Stimulated activated CD4-positive, alpha-beta T cell treated with anti-CD3 and anti-CD28 coated beads, Interleukin-12 subunit alpha, Interleukin-12 subunit beta, amount 100 ng/mL, for 48 hours (primary cell): ENCODE measurements at regions not wholly inside any gene's neighbourhood (a gene's known extent, or its start where the extent isn't known, plus 50 kb on each side); places are given as distances from the start of the nearest gene placed in this dataset.
"Not testable (repeated sequence)": the region's sequence is repeated elsewhere in the genome, so short reads cannot be mapped to it uniquely, and the experiment has no call there.

Source experiments
- DNase-seq, 3 donors: peaks; one replicate each; pipeline ENCODE4 v3.0.0-alpha.2; 2020; ENCODE audit warnings: low read depth in 2 of 3, low spot score in 1 of 3

DNA sequence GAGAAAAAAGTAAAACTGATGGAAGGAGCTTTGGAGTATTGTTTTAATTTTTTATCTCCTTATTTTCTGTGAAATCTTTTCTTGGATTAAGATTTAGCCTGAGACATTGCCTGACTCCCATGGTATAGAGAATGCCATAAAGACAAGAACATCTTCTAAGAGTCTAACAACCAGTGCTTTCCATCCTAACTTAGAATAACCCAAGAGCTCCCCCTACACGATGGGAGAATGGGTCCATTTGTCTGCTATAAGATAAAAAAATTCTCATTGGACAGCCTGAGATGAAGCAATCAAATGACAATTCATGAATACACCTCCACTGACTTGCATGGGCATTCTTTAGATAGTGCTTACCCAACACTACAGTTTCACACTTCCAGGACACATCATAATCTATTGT lies 478.1 kb downstream of the TTLL7 start:
- DNase-seq = no peak

GRCh38 chr1:83516369-83516768 lies 482.6 kb downstream of the TTLL7 start:
- no peak for DNase-seq

DNA sequence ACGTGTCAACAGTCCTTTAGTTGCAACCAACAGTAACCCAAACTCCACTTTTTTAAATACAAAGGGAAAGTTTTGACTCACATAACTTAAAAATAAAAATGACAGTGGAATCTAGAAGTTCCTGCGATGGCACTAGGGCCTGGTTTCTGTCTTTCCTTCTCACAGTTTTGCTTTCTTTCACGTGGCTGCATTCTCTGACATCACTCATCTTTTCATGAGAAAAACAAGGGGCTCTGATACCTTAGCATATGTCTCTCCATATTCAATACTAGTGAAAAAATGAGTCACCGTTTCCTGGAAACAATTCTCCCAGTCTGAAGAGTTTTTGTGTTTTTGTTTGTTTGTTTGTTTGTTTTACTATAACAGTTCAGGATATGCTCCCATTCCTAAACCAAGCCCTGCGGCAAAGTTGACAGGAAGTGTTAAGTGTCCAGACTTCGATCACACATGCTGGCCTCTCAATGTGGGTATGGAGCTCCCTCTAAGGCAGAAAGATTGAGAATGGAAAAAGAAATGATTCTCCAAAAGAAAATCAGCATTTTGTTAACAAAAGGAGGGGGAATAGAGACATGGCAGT lies 483.3 kb downstream of the TTLL7 start:
- no peak for DNase-seq

GRCh38 chr1:83512373-83513193 lies 486.3 kb downstream of the TTLL7 start:
- no peak for DNase-seq

DNA sequence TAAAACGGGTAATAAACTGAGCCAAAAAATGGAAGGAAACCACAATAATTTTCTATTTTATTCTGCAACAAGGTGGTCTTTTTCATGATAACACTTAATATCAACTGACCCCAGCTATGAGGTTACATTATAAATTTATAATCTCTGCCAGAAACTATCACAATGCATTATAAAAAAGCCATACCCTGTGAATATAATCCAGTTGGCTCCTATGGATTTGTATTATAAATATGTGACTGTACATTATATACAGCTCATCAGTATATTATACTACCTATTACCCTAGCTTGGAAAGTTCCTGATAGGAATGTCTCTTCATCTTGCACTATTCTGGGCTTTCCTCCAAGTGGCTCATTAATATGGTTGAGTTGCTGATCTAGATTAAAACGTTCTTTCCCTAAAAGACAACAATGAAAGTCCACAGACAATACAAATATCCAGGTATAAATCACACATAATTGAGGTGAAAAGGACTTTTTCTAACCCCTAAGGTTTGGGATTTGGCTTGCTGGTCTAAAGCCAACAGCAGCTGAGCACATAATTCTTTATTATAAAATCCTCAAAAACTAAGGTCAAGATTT lies 487.7 kb downstream of the TTLL7 start:
- DNase-seq = no peak

DNA sequence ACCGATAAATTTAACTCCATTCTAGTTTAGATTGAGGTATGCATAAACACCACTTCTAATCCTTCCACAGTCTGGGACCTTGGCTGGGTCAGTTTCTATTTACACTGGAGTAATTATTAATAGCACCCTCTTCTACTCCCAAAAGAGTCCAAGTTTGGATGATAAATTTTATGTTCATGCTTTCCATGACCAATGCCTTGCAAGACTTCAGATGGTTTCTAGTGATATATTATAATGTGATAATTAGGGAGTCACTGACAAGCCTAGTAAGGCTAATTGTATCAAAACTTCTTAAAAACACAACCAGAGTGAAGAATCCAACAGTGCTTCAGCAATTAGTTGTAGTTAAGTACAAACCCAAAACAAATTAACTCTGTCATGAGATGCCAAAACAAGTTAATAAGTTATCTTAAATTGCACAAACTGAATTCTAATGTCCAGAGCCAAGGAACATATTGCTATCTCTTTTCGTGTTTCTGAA lies 489.6 kb downstream of the TTLL7 start:
- DNase-seq = no peak

DNA sequence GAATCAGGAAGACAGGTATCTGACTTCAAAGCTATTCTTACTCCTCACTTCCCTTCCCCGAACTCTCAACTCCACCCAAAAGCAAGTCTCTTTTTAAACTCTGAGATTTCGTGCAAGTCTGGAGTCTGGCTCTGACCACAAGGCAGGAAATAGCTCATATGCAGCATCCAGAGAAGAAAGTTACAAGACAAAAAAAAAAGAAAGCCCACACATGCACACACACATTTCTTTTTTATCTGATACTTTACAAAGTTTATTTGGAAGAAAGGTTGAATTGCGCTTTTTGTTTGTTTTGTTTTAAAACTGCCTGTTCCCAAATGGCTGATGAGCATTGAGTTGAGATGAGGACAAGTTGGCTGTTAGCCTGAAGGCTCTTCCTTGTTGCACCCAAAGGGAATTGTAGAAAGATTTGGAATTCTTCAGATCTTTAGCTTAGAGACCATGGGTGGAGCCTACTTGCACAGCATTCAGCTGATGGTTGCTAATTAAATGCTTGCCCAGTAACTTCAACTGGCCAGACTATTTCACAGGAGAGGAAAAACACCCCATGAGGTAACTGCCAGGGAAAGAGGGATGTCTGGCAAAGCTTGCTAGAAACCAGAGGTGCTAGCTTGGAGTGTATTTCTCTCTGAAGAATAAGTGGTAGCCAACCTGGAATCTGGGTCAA lies 490.3 kb downstream of the TTLL7 start:
- DNase-seq = no peak

- DNase-seq = no peak
Measured at GRCh38 chr1:83505148-83505547, 493.8 kb downstream of the TTLL7 start.

DNA sequence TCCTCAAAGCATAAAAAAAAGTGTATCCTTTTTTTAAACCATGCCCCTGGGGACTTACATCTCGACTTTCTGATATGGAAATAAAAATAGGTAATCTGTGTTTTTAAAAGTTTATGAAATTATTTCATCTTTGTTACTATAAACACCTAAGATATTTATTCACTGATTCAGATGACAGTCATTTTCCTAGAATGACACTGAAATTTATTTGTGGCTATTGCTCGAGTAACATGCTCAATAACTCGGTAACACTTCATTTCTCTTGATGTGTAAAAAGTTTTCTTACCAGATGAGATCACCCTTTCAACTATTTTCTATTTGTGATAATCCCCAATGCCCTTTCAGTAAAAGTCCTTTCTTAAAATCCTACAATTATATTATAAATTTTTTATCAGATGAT lies 495.8 kb downstream of the TTLL7 start:
- DNase-seq = no peak

DNA sequence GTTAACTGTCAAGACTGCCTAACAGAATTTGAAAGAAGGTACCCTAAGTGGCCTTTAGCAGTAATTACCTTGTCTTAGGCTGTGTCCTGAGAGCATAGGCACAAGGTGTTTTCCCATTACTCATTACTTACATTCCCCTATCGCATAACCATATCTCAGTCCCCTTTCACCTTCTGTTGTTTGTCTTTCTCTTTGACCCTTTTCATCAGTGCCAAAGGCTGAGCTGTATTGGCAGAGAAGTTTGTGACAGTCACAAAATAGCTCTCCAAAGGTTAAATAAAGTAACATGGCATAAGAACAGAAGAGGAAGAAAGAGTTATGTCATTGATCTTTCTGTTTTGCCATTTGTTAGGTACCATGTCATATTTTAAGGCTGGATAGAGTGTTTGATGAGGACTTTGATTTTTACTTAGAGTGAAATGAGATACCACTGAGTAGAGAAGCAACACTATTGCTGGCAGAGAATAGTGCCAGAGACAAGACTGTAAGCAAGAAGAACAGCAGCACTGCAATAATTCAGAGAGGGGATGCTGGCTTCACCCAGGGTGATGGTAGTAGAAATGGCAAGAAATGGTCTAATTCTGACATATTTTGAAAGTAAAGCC lies 497.8 kb downstream of the TTLL7 start:
- no peak for DNase-seq

- DNase-seq = no peak
Measured at GRCh38 chr1:83500531-83500930, 498.4 kb downstream of the TTLL7 start.

DNA sequence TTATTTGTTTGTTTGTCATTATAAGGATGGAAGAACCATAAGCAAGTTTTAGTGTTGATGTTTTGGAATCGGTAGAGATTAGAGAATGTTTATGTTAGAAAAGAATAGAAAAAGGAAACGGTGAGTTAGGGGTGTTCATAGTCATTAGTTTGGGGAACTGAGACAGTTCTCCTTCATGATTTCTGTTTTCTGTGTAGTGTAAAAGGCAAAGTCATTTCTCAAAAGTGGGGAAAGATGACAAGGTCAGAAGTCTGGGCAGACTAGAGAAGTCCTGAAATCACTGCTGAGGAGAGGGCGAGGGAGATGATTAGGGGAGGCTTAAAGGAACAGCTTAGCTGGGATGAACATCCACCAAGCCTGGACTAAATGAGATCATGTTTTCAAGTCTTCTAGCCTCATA lies 498.9 kb downstream of the TTLL7 start:
- DNase-seq = no peak

GRCh38 chr1:83497563-83497962 lies 501.4 kb downstream of the TTLL7 start:
- DNase-seq = no peak

GRCh38 chr1:83495560-83495959 lies 503.4 kb downstream of the TTLL7 start:
- no peak for DNase-seq

DNA sequence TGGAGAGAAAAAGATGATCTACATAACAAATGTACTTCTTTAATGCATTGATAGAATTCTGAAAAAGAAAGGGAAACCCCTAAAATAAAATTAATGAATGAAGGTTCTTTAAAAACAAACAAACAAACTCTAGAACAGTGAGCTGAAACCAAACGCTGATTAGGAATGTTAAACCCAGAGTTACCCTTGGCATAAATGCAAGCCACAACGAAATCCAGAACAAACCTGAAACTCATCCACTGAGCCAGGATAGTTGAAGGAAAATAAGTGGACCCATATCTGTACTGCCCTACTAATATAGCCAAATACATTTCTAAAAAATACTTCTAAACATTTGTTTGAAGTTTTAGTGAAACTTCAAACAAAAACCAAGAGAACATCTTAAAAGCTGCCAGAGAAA lies 505.3 kb downstream of the TTLL7 start:
- no peak for DNase-seq

DNA sequence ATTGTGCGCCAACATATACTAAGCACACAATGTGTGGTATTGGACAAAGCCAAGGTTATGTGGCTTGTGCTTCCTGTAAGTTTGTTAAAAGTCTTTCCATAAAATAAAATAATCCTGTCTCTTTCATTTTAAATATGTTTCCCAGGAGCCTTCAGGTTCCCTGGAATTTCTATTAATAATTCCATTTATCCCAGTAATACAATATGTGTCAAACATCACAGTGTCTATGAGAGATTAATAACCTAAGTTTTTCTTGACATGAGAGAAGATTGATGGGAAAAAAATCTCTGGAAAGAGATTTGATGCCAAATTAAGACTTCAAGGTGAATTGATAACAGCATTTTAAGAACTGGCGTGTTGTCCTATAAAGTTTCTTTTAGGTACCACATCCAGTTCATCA lies 507.0 kb downstream of the TTLL7 start:
- DNase-seq = no peak

DNA sequence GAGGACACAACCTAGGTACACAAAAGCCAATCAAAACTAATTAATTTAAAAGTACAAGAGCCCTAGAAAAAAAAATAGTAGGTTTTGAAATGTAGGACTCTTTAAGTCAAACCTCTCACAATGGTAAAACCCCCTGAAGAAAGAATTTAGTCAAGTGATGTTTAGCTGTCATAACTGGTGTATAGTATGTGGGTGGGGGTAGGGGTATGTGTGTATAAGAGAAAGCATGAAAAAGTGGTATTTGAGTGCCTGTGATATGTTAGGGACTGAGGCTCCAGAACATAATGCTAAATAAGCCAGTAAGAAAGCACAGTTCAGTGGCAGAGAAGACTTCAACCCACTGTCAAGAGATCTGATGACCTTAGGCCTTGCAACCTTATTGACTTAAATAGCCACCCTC lies 507.9 kb downstream of the TTLL7 start:
- DNase-seq = no peak

DNA sequence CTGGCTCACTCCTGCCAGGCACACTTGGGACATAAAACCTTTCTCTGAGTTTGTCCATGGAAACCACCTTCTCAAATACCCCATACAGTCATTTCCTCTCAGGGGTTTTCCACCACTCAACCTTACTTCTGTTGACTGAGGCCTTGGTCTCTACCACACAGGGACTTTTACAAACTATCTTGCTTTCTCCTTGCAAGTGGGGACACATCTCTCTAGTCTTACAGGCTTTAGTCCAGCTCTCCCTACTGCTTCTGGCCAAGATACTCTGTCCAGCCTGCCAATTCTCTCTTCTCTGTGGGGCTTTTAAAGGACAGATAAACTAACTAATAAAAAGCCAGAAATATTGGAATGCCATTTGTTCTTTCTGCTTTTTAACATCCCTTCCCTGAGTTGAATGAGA lies 510.8 kb downstream of the TTLL7 start:
- not testable (repeated sequence) for DNase-seq

DNA sequence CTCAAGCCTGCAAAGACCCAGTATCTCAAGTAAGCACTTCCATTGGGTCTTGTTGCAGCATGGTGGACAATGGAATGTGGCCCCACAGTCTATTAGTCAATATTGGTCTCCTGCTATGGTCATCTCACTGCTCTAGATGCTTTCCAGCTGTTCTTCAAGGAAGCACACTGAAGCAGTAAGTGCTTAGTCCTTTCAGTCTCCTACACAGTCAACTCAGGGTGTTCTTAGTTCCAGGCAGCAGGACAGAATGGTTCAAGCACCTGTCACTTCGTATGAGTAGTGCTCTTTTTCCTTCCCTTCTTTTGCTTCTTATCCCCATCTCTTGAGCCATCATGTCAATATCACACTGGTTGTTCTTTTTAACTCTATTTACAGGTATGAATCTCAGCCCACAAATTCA lies 511.5 kb downstream of the TTLL7 start:
- DNase-seq = not testable (repeated sequence)

GRCh38 chr1:83485314-83486019 lies 513.5 kb downstream of the TTLL7 start:
- DNase-seq = not testable (repeated sequence)

- not testable (repeated sequence) for DNase-seq
Measured at GRCh38 chr1:83481284-83481683, 517.6 kb downstream of the TTLL7 start.
